Sigmoid colon (tissue), 6 donors: ENCODE measurements at regions not wholly inside any gene's neighbourhood (a gene's known extent, or its start where the extent isn't known, plus 50 kb on each side); places are given as distances from the start of the nearest gene placed in this dataset.

Experiments used
- DNase-seq: peaks from one replicate; pipeline ENCODE4 v3.0.0-alpha.2; 2019
- H3K27ac ChIP-seq, 4 donors: fragments of 200-600 bp; sonication (generic); one replicate each; pipeline ENCODE4 v1.5.1; 2016 to 2019; ENCODE audit warnings: mild to moderate bottlenecking in 1 of 4
- H3K27me3 ChIP-seq, 3 donors: fragments of 200-600 bp; sonication (generic); one replicate each; pipeline ENCODE4 v1.5.1; 2019; ENCODE audit warnings: mild to moderate bottlenecking in 1 of 3
- H3K36me3 ChIP-seq, 4 donors: fragments of 200-600 bp; sonication (generic); one replicate each; pipeline ENCODE4 v1.5.1; 2016 to 2019
- H3K4me1 ChIP-seq, 4 donors: fragments of 200-600 bp; sonication (generic); one replicate each; pipeline ENCODE4 v1.5.1; 2017 to 2019
- H3K4me3 ChIP-seq, 4 donors: fragments of 200-600 bp; sonication (generic); one replicate each; pipeline ENCODE4 v1.5.1; 2017 to 2019; ENCODE audit warnings: mild to moderate bottlenecking in 2 of 4, moderate library complexity in 1 of 4
- H3K9me3 ChIP-seq, 4 donors: fragments of 200-600 bp in 3 of 4; sonication (generic) in 3 of 4; one replicate each; pipeline versions ENCODE4 v1.5.1 to v1.6.1; 2013 to 2019
- EP300 ChIP-seq, 4 donors: sonication (generic); formaldehyde crosslinking; IDR thresholded peaks; one replicate each; pipeline ENCODE4 v1.6.1; 2017; ENCODE audit warnings: antibody characterized with exemption in 4 of 4
- POLR2A ChIP-seq, 2 donors: fragments of 450-650 bp; IDR thresholded peaks; one replicate each; pipeline ENCODE4 v1.6.1; 2016; ENCODE audit warnings: antibody characterized with exemption in 2 of 2, mild to moderate bottlenecking in 2 of 2, moderate library complexity in 2 of 2
- POLR2AphosphoS5 ChIP-seq, 4 donors: sonication (generic); formaldehyde crosslinking; IDR thresholded peaks; one replicate each; pipeline ENCODE4 v1.6.1; 2017; ENCODE audit warnings: antibody characterized with exemption in 4 of 4
- WGBS, 2 donors: extraction: QIAGEN DNeasy Blood & Tissue Kit; methylation state at CpG; one replicate each; pipeline ENCODE4 v1.1.7; 2013; 5-methylcytosine and 5-hydroxymethylcytosine counted together
- intact Hi-C: fragments of 100-400 bp; cut with DNase I; formaldehyde crosslinking; loops from one replicate; pipeline ENCODE4 v1.15.1; 2023
- TF ChIP-seq, protein P1 (sequence below), 4 experiments: fragments of 450-650 bp in 3 of 4; fragments of 200-600 bp in 1 of 4; IDR thresholded peaks; one replicate each; pipeline ENCODE4 v1.5.1; 2016 to 2019; ENCODE audit warnings: antibody characterized with exemption in 4 of 4, mild to moderate bottlenecking in 3 of 4, moderate library complexity in 2 of 4
- donor health status: healthy with polysubstance abuse.
- donor health status: healthy.

DNA sequence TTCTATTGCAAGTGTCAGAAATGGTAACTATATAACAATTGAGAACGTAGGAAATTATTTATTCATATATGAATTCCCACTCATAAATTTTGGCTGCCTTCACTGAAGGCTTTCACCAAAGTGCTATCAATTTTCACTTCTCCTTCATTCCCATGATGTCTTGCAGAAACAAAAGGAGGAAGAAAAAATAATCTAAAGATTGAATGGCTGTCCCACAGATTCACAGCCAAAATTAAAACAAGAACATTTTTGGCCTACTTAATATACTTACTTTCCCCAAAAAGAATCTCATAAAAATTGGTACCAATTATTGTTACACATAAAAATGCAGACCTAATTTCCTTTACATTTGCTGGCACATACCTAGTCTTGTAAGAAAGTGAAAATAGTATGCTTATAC is 616.1 kb downstream of the CD109 start:
- Histone ChIP-seq H3K27me3 (no peaks in the 10 kb centered on the region), H3K36me3 (no peaks in the 10 kb centered on the region), H3K4me3 (no peak overlapping the region), H3K27ac (no peak overlapping the region), H3K9me3 (no peaks in the 10 kb centered on the region), H3K4me1 (no peaks in the 10 kb centered on the region)
- 79 to 89% methylated on average over 1 of the region's 1 CpG for WGBS, 2 donors
- DNase-seq: no peak
- intact Hi-C loops: no loop called here
- no peak for TF ChIP-seq POLR2A (IDR thresholded peaks at IDR 0.05)
- no peak for TF ChIP-seq POLR2AphosphoS5 (IDR thresholded peaks at IDR 0.05)
- no peak for TF ChIP-seq EP300 (IDR thresholded peaks at IDR 0.05)
- TF ChIP-seq, protein P1, sequence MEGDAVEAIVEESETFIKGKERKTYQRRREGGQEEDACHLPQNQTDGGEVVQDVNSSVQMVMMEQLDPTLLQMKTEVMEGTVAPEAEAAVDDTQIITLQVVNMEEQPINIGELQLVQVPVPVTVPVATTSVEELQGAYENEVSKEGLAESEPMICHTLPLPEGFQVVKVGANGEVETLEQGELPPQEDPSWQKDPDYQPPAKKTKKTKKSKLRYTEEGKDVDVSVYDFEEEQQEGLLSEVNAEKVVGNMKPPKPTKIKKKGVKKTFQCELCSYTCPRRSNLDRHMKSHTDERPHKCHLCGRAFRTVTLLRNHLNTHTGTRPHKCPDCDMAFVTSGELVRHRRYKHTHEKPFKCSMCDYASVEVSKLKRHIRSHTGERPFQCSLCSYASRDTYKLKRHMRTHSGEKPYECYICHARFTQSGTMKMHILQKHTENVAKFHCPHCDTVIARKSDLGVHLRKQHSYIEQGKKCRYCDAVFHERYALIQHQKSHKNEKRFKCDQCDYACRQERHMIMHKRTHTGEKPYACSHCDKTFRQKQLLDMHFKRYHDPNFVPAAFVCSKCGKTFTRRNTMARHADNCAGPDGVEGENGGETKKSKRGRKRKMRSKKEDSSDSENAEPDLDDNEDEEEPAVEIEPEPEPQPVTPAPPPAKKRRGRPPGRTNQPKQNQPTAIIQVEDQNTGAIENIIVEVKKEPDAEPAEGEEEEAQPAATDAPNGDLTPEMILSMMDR (IDR thresholded peaks at IDR 0.05): no peak

DNA sequence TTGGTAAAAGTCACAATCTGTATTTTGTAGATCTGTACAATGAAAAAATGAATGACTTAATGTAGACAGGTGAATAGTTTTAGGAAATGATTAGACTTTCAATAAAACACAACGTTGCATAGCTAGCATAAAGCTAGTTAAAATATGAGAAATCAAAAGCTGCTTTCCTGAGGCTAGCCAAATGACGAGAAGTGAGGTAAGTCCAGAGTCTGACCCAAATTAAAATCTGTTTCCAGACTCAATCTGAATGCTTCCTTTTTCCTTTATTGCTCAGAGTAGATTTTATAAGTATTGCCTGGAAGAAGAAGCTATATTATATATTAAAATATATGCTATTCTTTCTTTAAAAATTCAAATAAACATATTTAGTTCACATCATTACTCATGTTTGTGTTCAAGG is 615.4 kb downstream of the CD109 start:
- intact Hi-C loops: no loop called here

DNA sequence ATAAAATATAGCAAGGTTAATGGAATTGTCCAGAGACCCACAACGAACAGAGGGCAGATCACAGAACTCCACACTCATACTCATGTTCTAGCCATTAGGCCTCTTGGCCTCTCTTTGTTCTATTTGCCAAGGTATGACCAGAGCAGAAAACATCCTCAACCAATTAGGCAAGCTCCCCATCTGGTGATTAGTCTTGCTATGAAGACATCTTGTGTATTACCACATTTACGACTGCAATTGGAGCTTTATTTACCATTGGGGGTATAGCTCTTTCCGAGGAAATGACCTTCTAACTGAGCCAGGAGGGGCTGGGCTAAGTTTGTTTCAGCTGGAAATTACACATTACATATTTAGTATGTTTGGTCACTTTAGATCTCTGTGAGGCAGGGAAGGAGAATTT is 593.9 kb downstream of the CD109 start:
- DNase-seq: no peak
- Histone ChIP-seq H3K36me3 (no peaks in the 10 kb centered on the region), H3K4me1 (no peaks in the 10 kb centered on the region), H3K27ac (no peak overlapping the region), H3K9me3 (no peaks in the 10 kb centered on the region), H3K27me3 (no peaks in the 10 kb centered on the region), H3K4me3 (no peak overlapping the region)
- 26 to 59% methylated on average over 3 of the region's 3 CpGs for WGBS, 2 donors
- intact Hi-C loops: no loop called here
- TF ChIP-seq, protein P1 (IDR thresholded peaks at IDR 0.05): no peak
- TF ChIP-seq EP300 (IDR thresholded peaks at IDR 0.05): no peak
- TF ChIP-seq POLR2A (IDR thresholded peaks at IDR 0.05): no peak
- TF ChIP-seq POLR2AphosphoS5 (IDR thresholded peaks at IDR 0.05): no peak

More for the DNA sequence above, 615.4 kb downstream of the CD109 start:
- Histone ChIP-seq H3K27ac (no peak overlapping the region), H3K9me3 (no peaks in the 10 kb centered on the region), H3K4me3 (no peak overlapping the region), H3K4me1 (no peaks in the 10 kb centered on the region), H3K36me3 (no peaks in the 10 kb centered on the region), H3K27me3 (no peaks in the 10 kb centered on the region)
- TF ChIP-seq POLR2A (IDR thresholded peaks at IDR 0.05) (no peak), EP300 (IDR thresholded peaks at IDR 0.05) (no peak), POLR2AphosphoS5 (IDR thresholded peaks at IDR 0.05) (no peak)
- TF ChIP-seq, protein P1 (IDR thresholded peaks at IDR 0.05): no peak
- WGBS, 2 donors: 48 to 71% methylated on average over 2 of the region's 2 CpGs
- no peak for DNase-seq

GRCh38 chr6:74287932-74288331 is 591.9 kb downstream of the CD109 start:
- Histone ChIP-seq H3K27me3 (no peaks in the 10 kb centered on the region), H3K27ac (no peak overlapping the region), H3K4me1 (no peaks in the 10 kb centered on the region), H3K4me3 (no peak overlapping the region), H3K36me3 (no peaks in the 10 kb centered on the region), H3K9me3 (no peaks in the 10 kb centered on the region)
- TF ChIP-seq POLR2AphosphoS5 (IDR thresholded peaks at IDR 0.05) (no peak), EP300 (IDR thresholded peaks at IDR 0.05) (no peak), POLR2A (IDR thresholded peaks at IDR 0.05) (no peak)
- TF ChIP-seq, protein P1 (IDR thresholded peaks at IDR 0.05): no peak
- DNase-seq: no peak
- intact Hi-C loops: no loop called here
- 65 to 82% methylated on average over 3 of the region's 3 CpGs for WGBS, 2 donors

- Histone ChIP-seq H3K9me3 (no peaks in the 10 kb centered on the region), H3K27ac (no peak overlapping the region), H3K27me3 (no peaks in the 10 kb centered on the region), H3K36me3 (no peaks in the 10 kb centered on the region), H3K4me1 (no peaks in the 10 kb centered on the region), H3K4me3 (no peak overlapping the region)
- no peak for DNase-seq
- intact Hi-C loops: no loop called here
- WGBS, 2 donors: 63 to 71% methylated on average over 2 of the region's 2 CpGs
- TF ChIP-seq POLR2AphosphoS5 (IDR thresholded peaks at IDR 0.05) (no peak), POLR2A (IDR thresholded peaks at IDR 0.05) (no peak), EP300 (IDR thresholded peaks at IDR 0.05) (no peak)
- TF ChIP-seq, protein P1 (IDR thresholded peaks at IDR 0.05): no peak
Observed at GRCh38 chr6:74287441-74287840, 591.4 kb downstream of the CD109 start.
